ENCODE measurements at regions not wholly inside any gene's neighbourhood (a gene's known extent, or its start where the extent isn't known, plus 50 kb on each side); places are given as distances from the start of the nearest gene placed in this dataset.

- TF ChIP-seq, protein P1, sequence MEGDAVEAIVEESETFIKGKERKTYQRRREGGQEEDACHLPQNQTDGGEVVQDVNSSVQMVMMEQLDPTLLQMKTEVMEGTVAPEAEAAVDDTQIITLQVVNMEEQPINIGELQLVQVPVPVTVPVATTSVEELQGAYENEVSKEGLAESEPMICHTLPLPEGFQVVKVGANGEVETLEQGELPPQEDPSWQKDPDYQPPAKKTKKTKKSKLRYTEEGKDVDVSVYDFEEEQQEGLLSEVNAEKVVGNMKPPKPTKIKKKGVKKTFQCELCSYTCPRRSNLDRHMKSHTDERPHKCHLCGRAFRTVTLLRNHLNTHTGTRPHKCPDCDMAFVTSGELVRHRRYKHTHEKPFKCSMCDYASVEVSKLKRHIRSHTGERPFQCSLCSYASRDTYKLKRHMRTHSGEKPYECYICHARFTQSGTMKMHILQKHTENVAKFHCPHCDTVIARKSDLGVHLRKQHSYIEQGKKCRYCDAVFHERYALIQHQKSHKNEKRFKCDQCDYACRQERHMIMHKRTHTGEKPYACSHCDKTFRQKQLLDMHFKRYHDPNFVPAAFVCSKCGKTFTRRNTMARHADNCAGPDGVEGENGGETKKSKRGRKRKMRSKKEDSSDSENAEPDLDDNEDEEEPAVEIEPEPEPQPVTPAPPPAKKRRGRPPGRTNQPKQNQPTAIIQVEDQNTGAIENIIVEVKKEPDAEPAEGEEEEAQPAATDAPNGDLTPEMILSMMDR (IDR thresholded peaks at IDR 0.05) = no peak
- TF ChIP-seq POLR2A (IDR thresholded peaks at IDR 0.05) = no peak
Measured at GRCh38 chr15:85977586-85977985, 102.1 kb upstream of the AGBL1 start.

Data from right lobe of liver (tissue), 4 donors.